GM20000 (cell line): ENCODE measurements at regions not wholly inside any gene's neighbourhood (a gene's known extent, or its start where the extent isn't known, plus 50 kb on each side); places are given as distances from the start of the nearest gene placed in this dataset.
A peak's percentile ranks its signal among the peaks of the same experiment; 100 is the strongest.

ENCODE experiments used
- DNase-seq: peaks from one replicate; pipeline ENCODE4 v3.0.0; 2012; ENCODE audit warnings: low spot score
- TF ChIP-seq, protein P1 (sequence below): IDR thresholded peaks from 2 replicates; pipeline ENCODE4 v1.5.1; 2012; ENCODE audit warnings: mild to moderate bottlenecking, control low read depth; ENCODE audit errors: extremely low read depth, missing control alignments

GRCh38 chr15:46703020-46703861 is 1014.1 kb upstream of the SEMA6D start:
- DNase-seq, result peak; percentile 18
- TF ChIP-seq, protein P1, sequence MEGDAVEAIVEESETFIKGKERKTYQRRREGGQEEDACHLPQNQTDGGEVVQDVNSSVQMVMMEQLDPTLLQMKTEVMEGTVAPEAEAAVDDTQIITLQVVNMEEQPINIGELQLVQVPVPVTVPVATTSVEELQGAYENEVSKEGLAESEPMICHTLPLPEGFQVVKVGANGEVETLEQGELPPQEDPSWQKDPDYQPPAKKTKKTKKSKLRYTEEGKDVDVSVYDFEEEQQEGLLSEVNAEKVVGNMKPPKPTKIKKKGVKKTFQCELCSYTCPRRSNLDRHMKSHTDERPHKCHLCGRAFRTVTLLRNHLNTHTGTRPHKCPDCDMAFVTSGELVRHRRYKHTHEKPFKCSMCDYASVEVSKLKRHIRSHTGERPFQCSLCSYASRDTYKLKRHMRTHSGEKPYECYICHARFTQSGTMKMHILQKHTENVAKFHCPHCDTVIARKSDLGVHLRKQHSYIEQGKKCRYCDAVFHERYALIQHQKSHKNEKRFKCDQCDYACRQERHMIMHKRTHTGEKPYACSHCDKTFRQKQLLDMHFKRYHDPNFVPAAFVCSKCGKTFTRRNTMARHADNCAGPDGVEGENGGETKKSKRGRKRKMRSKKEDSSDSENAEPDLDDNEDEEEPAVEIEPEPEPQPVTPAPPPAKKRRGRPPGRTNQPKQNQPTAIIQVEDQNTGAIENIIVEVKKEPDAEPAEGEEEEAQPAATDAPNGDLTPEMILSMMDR, result no peak

DNA sequence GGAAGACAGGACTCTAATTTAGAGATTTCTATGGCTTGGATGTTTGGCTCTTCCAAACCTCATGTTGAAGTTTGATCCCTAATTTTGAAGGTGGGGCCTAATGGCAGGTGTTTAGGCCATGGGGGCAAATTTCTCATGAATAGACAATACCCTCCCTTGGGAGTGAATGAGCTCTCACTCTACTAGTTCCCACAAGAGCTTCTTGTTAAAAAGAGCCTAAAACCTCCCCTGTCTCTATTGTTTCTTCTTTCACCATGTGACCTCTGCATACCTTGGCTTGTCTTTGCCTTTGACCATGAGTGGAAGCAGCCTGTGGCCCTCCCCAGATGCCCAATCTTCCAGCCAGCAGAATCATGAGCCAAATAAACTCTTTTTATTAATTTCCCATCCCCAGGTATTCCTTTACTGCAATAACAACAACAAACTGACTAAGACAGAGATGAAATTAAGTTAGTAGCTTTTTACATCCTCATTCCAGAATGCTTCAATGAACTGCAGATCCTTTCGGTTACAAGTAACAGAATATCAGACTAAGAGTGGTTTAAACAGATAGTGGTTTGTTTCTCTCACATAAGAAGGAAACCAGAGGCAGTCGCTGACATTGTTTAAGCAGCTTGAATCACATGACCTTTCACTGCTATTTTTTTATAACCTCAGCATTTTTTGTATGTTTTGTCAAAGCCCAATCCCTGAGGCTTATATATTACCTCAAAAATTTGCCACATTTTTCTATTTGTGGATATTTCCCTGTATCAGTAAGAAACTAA is 1013.3 kb upstream of the SEMA6D start:
- TF ChIP-seq, protein P1, result no peak
- DNase-seq, result no peak

DNA sequence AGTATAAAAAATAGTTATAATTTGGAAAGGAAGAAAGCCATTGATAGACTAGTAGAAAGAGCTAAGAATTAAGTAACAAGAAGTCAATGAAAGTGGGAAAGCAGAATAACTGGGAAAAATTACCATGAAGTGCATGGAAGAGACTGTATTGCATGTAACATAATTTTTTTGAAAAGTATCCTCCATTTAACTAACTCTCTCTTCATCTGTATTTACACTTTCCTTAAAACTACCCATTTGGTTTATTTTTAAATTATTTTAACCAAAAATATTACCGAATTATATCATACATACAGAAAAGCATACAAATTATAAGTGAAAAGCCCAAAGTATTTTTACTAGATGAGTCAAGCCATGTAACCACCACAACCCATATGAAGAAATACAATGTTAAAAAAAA is 1009.9 kb upstream of the SEMA6D start:
- TF ChIP-seq, protein P1, result no peak
- DNase-seq, result no peak

- TF ChIP-seq, protein P1, result no peak
These were observed 1009.1 kb upstream of the SEMA6D start for GRCh38 chr15:46708226-46708625.

GRCh38 chr15:46709460-46710083 is 1007.7 kb upstream of the SEMA6D start:
- DNase-seq, result no peak
- TF ChIP-seq, protein P1, result no peak

More at GRCh38 chr15:46708226-46708625, 1009.1 kb upstream of the SEMA6D start:
- no peak for DNase-seq

GRCh38 chr15:46710401-46710960 is 1006.8 kb upstream of the SEMA6D start:
- no peak for DNase-seq
- TF ChIP-seq, protein P1, result no peak
